ENCODE measurements at regions not wholly inside any gene's neighbourhood (a gene's known extent, or its start where the extent isn't known, plus 50 kb on each side); places are given as distances from the start of the nearest gene placed in this dataset.

GRCh38 chr12:24297516-24297915, 348.0 kb upstream of the SOX5 start:
- TF ChIP-seq CTCF (IDR thresholded peaks at IDR 0.05) (no peak), POLR2AphosphoS5 (IDR thresholded peaks at IDR 0.05) (no peak)

Data from breast epithelium (tissue), 3 donors.